ENCODE measurements at regions not wholly inside any gene's neighbourhood (a gene's known extent, or its start where the extent isn't known, plus 50 kb on each side); places are given as distances from the start of the nearest gene placed in this dataset.

DNA sequence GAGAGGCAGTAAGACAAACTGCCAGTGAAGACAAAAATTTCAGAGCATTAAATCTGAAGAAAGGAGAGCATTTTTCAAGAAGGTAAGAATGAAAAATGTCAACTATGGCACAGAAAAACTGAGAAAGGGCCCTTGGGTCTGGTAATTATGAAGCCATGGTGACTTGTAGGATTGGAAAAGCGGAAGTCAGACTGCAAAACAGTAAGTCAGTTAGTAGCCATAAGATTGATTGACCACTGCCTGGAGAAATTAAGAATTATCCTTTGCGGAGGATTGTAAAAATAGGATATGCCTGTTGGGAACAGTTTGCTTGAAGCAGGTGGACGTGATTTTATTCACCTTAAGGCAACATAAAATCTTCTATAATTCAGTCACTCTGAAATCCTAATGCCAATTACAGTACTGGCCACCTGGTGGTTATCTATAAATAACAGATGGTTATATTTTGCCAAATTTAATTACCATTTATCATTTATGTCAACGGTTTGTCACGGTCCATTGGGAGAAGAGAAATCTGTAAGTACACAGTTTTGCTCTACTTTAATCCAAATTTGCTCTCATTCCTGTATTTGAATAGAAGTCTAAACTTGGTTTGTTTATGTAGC lies 127.1 kb upstream of the CNTN1 start:
- ChIA-PET POLR2A (no interaction called here), CTCF (no interaction called here)
- Histone ChIP-seq H3K9me3 (ENCODE audit: control extremely low read depth in 1 of 5, control insufficient read depth in 4 of 5, insufficient read depth in 2 of 5, low read depth in 1 of 5, low read length in 4 of 5) (no peaks in the 10 kb centered on the region), H3K4me1 (ENCODE audit: control extremely low read depth in 1 of 4, control insufficient read depth in 4 of 4, insufficient read depth in 4 of 4, low read length in 3 of 4) (no peaks in the 10 kb centered on the region), H3K36me3 (ENCODE audit: control insufficient read depth in 4 of 4, insufficient read depth in 4 of 4, low read length in 3 of 4) (no peaks in the 10 kb centered on the region), H3K27ac (ENCODE audit: insufficient read depth in 1 of 2, low read depth in 1 of 2, low read length in 2 of 2, poor library complexity in 1 of 2, severe bottlenecking in 2 of 2) (no peak overlapping the region), H3K4me3 (ENCODE audit: control insufficient read depth in 1 of 7, extremely low read depth in 1 of 7, insufficient read depth in 4 of 7, low read depth in 2 of 7, low read length in 6 of 7) (no peak overlapping the region), H3K27me3 (replicated peaks in 2 of 5; ENCODE audit: control insufficient read depth in 4 of 5, insufficient read depth in 5 of 5, low read length in 4 of 5) (no peaks in the 10 kb centered on the region)
- WGBS (ENCODE audit: insufficient coverage) = 100% methylated on average over 1 of the region's 5 CpGs
- no peak for DNase-seq

GRCh38 chr12:40566271-40566670 lies 126.0 kb upstream of the CNTN1 start:
- Histone ChIP-seq H3K27me3 (replicated peaks in 2 of 5; ENCODE audit: control insufficient read depth in 4 of 5, insufficient read depth in 5 of 5, low read length in 4 of 5) (no peaks in the 10 kb centered on the region), H3K27ac (ENCODE audit: insufficient read depth in 1 of 2, low read depth in 1 of 2, low read length in 2 of 2, poor library complexity in 1 of 2, severe bottlenecking in 2 of 2) (no peak overlapping the region), H3K9me3 (ENCODE audit: control extremely low read depth in 1 of 5, control insufficient read depth in 4 of 5, insufficient read depth in 2 of 5, low read depth in 1 of 5, low read length in 4 of 5) (no peaks in the 10 kb centered on the region), H3K4me1 (ENCODE audit: control extremely low read depth in 1 of 4, control insufficient read depth in 4 of 4, insufficient read depth in 4 of 4, low read length in 3 of 4) (no peaks in the 10 kb centered on the region), H3K36me3 (ENCODE audit: control insufficient read depth in 4 of 4, insufficient read depth in 4 of 4, low read length in 3 of 4) (no peaks in the 10 kb centered on the region), H3K4me3 (ENCODE audit: control insufficient read depth in 1 of 7, extremely low read depth in 1 of 7, insufficient read depth in 4 of 7, low read depth in 2 of 7, low read length in 6 of 7) (no peak overlapping the region)
- no peak for DNase-seq
- ChIA-PET POLR2A (no interaction called here), CTCF (no interaction called here)
- WGBS (ENCODE audit: insufficient coverage) = 100% methylated on average over 1 of the region's 1 CpG

GRCh38 chr12:40569626-40570179 lies 122.5 kb upstream of the CNTN1 start:
- Histone ChIP-seq H3K9me3 (ENCODE audit: control extremely low read depth in 1 of 5, control insufficient read depth in 4 of 5, insufficient read depth in 2 of 5, low read depth in 1 of 5, low read length in 4 of 5) (no peaks in the 10 kb centered on the region), H3K4me3 (ENCODE audit: control insufficient read depth in 1 of 7, extremely low read depth in 1 of 7, insufficient read depth in 4 of 7, low read depth in 2 of 7, low read length in 6 of 7) (no peak overlapping the region), H3K36me3 (ENCODE audit: control insufficient read depth in 4 of 4, insufficient read depth in 4 of 4, low read length in 3 of 4) (no peaks in the 10 kb centered on the region), H3K27ac (ENCODE audit: insufficient read depth in 1 of 2, low read depth in 1 of 2, low read length in 2 of 2, poor library complexity in 1 of 2, severe bottlenecking in 2 of 2) (no peak overlapping the region), H3K27me3 (replicated peaks in 2 of 5; ENCODE audit: control insufficient read depth in 4 of 5, insufficient read depth in 5 of 5, low read length in 4 of 5) (no peaks in the 10 kb centered on the region), H3K4me1 (ENCODE audit: control extremely low read depth in 1 of 4, control insufficient read depth in 4 of 4, insufficient read depth in 4 of 4, low read length in 3 of 4) (no peaks in the 10 kb centered on the region)
- no CpG with 5 or more reads among the region's 1 CpG for WGBS (ENCODE audit: insufficient coverage)
- POLR2A ChIA-PET = no interaction called here
- CTCF ChIA-PET = no interaction called here
- DNase-seq = no peak

- ChIA-PET POLR2A (no interaction called here), CTCF (no interaction called here)
- no peak overlapping the region for H3K27ac ChIP-seq (ENCODE audit: insufficient read depth in 1 of 2, low read depth in 1 of 2, low read length in 2 of 2, poor library complexity in 1 of 2, severe bottlenecking in 2 of 2)
- no peaks in the 10 kb centered on the region for H3K4me1 ChIP-seq (ENCODE audit: control extremely low read depth in 1 of 4, control insufficient read depth in 4 of 4, insufficient read depth in 4 of 4, low read length in 3 of 4)
- no peak for DNase-seq
- no peaks in the 10 kb centered on the region for H3K9me3 ChIP-seq (ENCODE audit: control extremely low read depth in 1 of 5, control insufficient read depth in 4 of 5, insufficient read depth in 2 of 5, low read depth in 1 of 5, low read length in 4 of 5)
- no peak overlapping the region for H3K4me3 ChIP-seq (ENCODE audit: control insufficient read depth in 1 of 7, extremely low read depth in 1 of 7, insufficient read depth in 4 of 7, low read depth in 2 of 7, low read length in 6 of 7)
- H3K36me3 ChIP-seq (ENCODE audit: control insufficient read depth in 4 of 4, insufficient read depth in 4 of 4, low read length in 3 of 4) = no peaks in the 10 kb centered on the region
- H3K27me3 ChIP-seq (replicated peaks in 2 of 5; ENCODE audit: control insufficient read depth in 4 of 5, insufficient read depth in 5 of 5, low read length in 4 of 5) = no peaks in the 10 kb centered on the region
Measured at GRCh38 chr12:40573024-40573423, 119.2 kb upstream of the CNTN1 start.

DNA sequence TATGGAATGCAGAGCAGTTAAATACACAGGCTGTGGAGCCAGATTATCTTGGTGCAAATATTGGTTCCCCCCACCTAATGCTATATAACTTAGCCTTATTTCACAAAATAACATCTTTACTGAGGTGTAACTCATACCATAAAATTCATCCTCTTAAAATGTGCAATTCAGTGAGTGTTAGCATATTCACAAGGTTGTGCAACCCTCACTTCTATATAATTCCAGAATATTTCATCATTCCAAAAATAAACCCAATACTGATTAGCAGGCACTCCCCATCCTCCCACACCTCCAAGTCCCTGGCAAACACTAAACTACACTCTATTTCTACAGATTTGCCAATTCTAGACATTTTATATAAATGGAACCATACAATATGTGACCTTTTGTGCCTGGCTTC lies 116.3 kb upstream of the CNTN1 start:
- POLR2A ChIA-PET = no interaction called here
- CTCF ChIA-PET = no interaction called here
- no peaks in the 10 kb centered on the region for H3K27me3 ChIP-seq (replicated peaks in 2 of 5; ENCODE audit: control insufficient read depth in 4 of 5, insufficient read depth in 5 of 5, low read length in 4 of 5)
- H3K27ac ChIP-seq (ENCODE audit: insufficient read depth in 1 of 2, low read depth in 1 of 2, low read length in 2 of 2, poor library complexity in 1 of 2, severe bottlenecking in 2 of 2) = no peak overlapping the region
- H3K4me3 ChIP-seq (ENCODE audit: control insufficient read depth in 1 of 7, extremely low read depth in 1 of 7, insufficient read depth in 4 of 7, low read depth in 2 of 7, low read length in 6 of 7) = no peak overlapping the region
- H3K4me1 ChIP-seq (ENCODE audit: control extremely low read depth in 1 of 4, control insufficient read depth in 4 of 4, insufficient read depth in 4 of 4, low read length in 3 of 4) = no peaks in the 10 kb centered on the region
- no peak for DNase-seq
- H3K36me3 ChIP-seq (ENCODE audit: control insufficient read depth in 4 of 4, insufficient read depth in 4 of 4, low read length in 3 of 4) = no peaks in the 10 kb centered on the region
- H3K9me3 ChIP-seq (ENCODE audit: control extremely low read depth in 1 of 5, control insufficient read depth in 4 of 5, insufficient read depth in 2 of 5, low read depth in 1 of 5, low read length in 4 of 5) = peaks cover 0 to 9% (median 3%) of the 10 kb centered on the region in 5 experiments

DNA sequence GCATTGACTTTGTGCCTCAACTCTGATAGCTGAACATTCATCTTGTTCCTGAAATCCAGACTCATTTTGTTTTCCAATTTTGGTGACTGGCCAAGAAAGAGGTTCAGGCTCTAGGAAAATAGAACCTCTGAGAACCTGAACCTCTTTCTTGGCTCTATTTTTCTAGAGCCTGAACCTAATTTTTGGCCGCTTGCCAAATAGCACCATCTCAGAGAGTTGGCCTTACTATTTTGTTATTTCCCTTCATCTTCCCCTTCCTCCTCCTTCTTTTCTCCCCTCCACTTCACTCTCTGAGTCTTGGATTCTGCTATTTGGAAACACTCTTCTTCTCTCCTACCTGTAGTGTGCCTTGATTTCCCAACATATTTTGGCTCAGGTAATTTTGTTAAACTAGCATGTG lies 114.4 kb upstream of the CNTN1 start:
- Histone ChIP-seq H3K9me3 (ENCODE audit: control extremely low read depth in 1 of 5, control insufficient read depth in 4 of 5, insufficient read depth in 2 of 5, low read depth in 1 of 5, low read length in 4 of 5) (peaks cover 0 to 15% (median 7%) of the 10 kb centered on the region in 5 experiments), H3K4me3 (ENCODE audit: control insufficient read depth in 1 of 7, extremely low read depth in 1 of 7, insufficient read depth in 4 of 7, low read depth in 2 of 7, low read length in 6 of 7) (no peak overlapping the region), H3K27me3 (replicated peaks in 2 of 5; ENCODE audit: control insufficient read depth in 4 of 5, insufficient read depth in 5 of 5, low read length in 4 of 5) (no peaks in the 10 kb centered on the region), H3K4me1 (ENCODE audit: control extremely low read depth in 1 of 4, control insufficient read depth in 4 of 4, insufficient read depth in 4 of 4, low read length in 3 of 4) (no peaks in the 10 kb centered on the region), H3K27ac (ENCODE audit: insufficient read depth in 1 of 2, low read depth in 1 of 2, low read length in 2 of 2, poor library complexity in 1 of 2, severe bottlenecking in 2 of 2) (no peak overlapping the region), H3K36me3 (ENCODE audit: control insufficient read depth in 4 of 4, insufficient read depth in 4 of 4, low read length in 3 of 4) (no peaks in the 10 kb centered on the region)
- no peak for DNase-seq
- ChIA-PET CTCF (no interaction called here), POLR2A (no interaction called here)
- WGBS (ENCODE audit: insufficient coverage) = 90% methylated on average over 1 of the region's 1 CpG

- Histone ChIP-seq H3K27me3 (replicated peaks in 2 of 5; ENCODE audit: control insufficient read depth in 4 of 5, insufficient read depth in 5 of 5, low read length in 4 of 5) (no peaks in the 10 kb centered on the region), H3K4me3 (ENCODE audit: control insufficient read depth in 1 of 7, extremely low read depth in 1 of 7, insufficient read depth in 4 of 7, low read depth in 2 of 7, low read length in 6 of 7) (no peak overlapping the region), H3K9me3 (ENCODE audit: control extremely low read depth in 1 of 5, control insufficient read depth in 4 of 5, insufficient read depth in 2 of 5, low read depth in 1 of 5, low read length in 4 of 5) (peaks cover 0 to 15% (median 7%) of the 10 kb centered on the region in 5 experiments), H3K36me3 (ENCODE audit: control insufficient read depth in 4 of 4, insufficient read depth in 4 of 4, low read length in 3 of 4) (no peaks in the 10 kb centered on the region), H3K27ac (ENCODE audit: insufficient read depth in 1 of 2, low read depth in 1 of 2, low read length in 2 of 2, poor library complexity in 1 of 2, severe bottlenecking in 2 of 2) (no peak overlapping the region), H3K4me1 (ENCODE audit: control extremely low read depth in 1 of 4, control insufficient read depth in 4 of 4, insufficient read depth in 4 of 4, low read length in 3 of 4) (no peaks in the 10 kb centered on the region)
- DNase-seq = no peak
- ChIA-PET CTCF (no interaction called here), POLR2A (interaction anchor here (0.7 kb wide), 1 partner anchor 1035 kb away, joined by 3 read pairs; no protein-coding TSS in a partner anchor)
- WGBS (ENCODE audit: insufficient coverage) = no CpG with 5 or more reads among the region's 1 CpG
Measured at GRCh38 chr12:40579687-40580086, 112.6 kb upstream of the CNTN1 start.

Measured in common myeloid progenitor, CD34-positive (primary cell).